GM10266 (cell line): ENCODE measurements at regions not wholly inside any gene's neighbourhood (a gene's known extent, or its start where the extent isn't known, plus 50 kb on each side); places are given as distances from the start of the nearest gene placed in this dataset.

Source experiments
- DNase-seq: peaks from one replicate; pipeline ENCODE4 v3.0.0; 2012; ENCODE audit errors: extremely low spot score
- TF ChIP-seq, protein P1 (sequence below): IDR thresholded peaks from 2 replicates; pipeline ENCODE4 v1.5.1; 2012; ENCODE audit warnings: mild to moderate bottlenecking, low read depth; ENCODE audit not compliant: control insufficient read depth, insufficient read depth; ENCODE audit errors: missing control alignments

DNA sequence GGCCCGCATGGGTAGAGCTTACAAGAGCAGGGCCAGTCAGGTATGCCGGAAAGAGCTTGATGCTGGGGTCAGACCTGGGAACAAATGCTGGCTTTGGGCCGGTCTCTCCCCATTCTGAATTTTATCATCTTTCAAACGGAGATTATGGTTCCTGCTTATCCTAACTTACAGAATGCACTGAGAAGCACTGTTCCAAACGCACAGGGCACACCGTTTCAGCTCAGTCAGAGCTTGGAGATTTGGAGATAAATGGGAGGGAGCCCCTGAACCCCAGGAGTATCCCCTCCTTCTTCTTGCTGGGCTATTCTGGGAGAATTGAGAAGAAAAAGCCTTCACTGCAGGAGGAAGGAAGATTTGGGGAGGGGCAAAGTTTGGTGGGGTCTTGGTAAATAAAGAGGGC lies 169.4 kb downstream of the DDX1 start:
- DNase-seq = no peak

DNA sequence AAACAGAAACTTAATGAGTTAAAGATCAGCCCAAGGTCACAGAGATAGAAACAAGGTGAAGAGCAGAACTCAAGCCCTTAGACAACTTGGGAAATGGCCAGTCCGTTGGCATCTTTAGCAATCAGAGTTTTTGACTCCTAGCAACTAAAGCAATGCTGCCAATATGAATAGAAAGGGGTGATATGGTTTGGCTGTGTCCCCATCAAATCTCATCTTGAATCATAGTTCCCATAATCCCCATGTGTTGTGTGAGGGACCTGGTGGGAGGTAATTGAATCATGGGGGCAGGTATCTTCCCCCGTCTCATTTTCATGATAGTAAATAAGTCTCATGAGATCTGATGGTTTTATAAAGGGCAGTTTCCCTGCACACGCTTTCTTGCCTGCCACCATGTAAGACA lies 170.2 kb downstream of the DDX1 start:
- TF ChIP-seq, protein P1, sequence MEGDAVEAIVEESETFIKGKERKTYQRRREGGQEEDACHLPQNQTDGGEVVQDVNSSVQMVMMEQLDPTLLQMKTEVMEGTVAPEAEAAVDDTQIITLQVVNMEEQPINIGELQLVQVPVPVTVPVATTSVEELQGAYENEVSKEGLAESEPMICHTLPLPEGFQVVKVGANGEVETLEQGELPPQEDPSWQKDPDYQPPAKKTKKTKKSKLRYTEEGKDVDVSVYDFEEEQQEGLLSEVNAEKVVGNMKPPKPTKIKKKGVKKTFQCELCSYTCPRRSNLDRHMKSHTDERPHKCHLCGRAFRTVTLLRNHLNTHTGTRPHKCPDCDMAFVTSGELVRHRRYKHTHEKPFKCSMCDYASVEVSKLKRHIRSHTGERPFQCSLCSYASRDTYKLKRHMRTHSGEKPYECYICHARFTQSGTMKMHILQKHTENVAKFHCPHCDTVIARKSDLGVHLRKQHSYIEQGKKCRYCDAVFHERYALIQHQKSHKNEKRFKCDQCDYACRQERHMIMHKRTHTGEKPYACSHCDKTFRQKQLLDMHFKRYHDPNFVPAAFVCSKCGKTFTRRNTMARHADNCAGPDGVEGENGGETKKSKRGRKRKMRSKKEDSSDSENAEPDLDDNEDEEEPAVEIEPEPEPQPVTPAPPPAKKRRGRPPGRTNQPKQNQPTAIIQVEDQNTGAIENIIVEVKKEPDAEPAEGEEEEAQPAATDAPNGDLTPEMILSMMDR = no peak

More for the DNA sequence above, 169.4 kb downstream of the DDX1 start:
- TF ChIP-seq, protein P1 = no peak

DNA sequence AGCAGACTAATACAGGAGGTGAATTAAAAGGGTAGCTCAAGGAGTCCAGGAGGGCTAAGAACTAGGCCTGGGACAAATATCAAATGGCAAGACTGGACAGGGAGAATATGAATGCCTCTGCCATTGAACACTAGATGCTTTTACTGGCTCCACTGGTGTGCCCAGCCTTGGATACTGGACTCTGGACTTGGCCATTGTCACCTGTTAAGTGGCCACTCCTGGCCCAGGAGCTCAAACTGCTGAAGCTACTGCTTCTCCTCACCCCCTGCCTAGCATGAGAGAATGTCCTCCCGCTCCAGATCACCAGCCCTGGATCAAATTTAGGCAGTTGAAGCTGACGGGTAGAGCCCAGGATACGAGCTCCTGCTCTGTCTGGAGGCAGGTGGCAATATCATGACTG lies 170.8 kb downstream of the DDX1 start:
- DNase-seq = no peak
- TF ChIP-seq, protein P1 = no peak

More for the DNA sequence above, 170.2 kb downstream of the DDX1 start:
- no peak for DNase-seq

DNA sequence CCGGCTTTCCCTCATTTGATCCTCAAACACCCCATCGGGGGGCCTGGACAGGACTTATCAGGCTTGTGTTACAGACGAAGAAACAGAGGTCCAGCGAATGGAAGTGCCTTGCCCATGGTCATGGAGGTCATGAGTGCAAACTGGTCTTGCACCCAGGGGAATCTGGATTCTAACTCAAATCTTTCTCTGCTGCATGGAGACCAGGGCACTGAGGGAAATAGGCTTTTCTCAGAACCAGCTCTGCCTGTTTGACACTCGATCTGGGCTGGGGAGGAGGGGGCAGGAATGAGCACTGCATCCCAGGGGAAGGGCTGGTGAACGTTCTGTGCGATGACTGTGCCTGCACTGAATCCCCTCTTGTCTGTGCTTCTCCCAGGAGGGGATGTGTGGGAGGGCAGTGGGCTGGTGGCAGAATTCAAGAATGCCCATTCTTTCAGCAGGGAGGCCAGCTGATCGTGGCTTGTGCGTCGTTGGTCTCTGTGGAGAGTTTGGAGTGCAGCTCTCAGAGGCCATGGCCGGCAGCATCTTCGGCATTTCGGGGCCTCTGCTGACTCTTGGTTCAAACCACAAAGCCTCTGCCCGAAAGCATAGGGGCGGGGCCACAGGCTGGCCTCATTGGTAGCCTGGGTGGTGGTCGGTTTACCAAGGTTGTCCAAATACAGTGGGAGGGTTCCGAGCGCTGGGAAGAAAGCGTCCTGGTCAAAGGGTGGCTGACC lies 171.6 kb downstream of the DDX1 start:
- no peak for DNase-seq
- TF ChIP-seq, protein P1 = no peak

DNA sequence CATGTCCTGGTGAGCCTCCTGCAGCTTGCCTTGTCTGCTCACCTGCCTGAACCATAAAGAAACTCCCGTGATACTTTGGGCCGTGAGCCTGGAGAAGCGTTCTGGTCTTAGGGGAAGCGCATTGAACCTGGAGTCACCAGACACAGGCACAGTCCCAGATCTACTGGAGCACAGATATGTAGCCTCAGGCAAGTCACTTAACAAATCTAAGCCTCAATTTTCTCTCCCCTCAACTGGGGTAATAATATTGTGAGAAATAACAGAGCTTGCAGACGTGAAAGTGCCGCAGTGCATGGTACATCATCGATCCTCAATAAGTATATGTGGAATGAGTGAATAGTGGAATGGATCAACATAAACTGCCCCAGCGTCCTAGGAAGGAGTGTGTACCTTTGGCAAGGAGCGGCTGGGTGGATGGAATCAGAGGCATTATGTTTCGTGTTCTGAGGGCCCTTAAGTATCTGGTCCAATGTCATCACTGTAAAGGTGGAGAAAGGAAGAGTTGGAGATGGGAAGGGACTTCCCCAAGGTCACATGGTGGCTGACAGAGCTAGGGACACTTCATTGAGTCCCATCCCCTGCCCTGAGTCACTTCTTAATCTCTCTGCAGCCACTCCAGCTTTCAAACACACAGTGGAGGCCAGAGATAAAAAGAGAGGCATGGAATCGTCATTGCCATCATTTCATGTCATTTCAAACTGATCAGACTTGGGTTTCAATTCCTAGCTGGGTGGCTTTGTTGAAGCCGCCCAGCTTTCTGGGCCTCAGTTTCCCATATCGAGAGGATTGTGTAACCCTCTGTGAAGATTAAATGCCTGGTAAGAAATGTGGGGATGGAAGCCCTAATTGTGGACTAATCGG lies 172.4 kb downstream of the DDX1 start:
- TF ChIP-seq, protein P1 = no peak
- no peak for DNase-seq

DNA sequence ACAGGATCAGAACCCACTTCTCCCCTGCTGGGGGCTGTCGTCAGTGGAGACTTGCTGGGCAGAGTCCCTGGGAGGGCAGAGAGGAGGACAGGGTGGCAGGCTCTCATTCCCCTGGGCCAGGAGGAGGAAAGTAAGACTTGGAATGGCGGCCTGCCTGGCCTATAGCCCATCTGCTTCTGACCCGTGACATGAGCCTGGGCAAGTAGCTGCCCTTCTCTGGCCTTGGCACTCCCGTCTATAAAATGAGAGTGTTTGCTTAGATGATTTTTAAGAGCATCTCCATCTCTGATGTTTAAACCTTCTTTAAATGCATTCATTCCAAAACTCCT lies 173.0 kb downstream of the DDX1 start:
- no peak for DNase-seq
- TF ChIP-seq, protein P1 = no peak

DNA sequence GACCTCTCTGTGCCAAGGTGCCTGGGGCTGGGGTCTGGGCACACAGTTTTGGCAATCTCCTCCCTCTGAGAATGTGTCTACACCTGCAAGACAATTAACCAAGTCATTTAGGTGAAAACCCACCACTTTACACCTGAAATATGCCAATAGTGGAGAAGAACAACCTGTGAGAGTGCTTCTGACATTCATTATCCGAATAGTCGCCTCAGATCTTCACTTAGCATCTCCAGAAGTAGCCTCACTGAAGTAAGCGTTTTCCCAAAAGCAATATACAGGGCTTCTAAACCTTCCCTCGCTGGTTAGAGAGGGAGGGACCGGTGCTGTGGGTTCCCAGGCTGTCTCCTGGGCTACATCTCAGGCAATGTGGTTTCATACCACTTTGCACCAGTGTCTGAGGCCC lies 173.5 kb downstream of the DDX1 start:
- no peak for DNase-seq
- TF ChIP-seq, protein P1 = no peak
